ENCODE measurements at regions not wholly inside any gene's neighbourhood (a gene's known extent, or its start where the extent isn't known, plus 50 kb on each side); places are given as distances from the start of the nearest gene placed in this dataset.

- no peaks in the 10 kb centered on the region for H3K4me1 ChIP-seq (ENCODE audit: control insufficient read depth, insufficient read depth, low read length, poor library complexity, severe bottlenecking)
- Mint-ChIP-seq H3K4me3 (no peak overlapping the region), H3K9me3 (peaks cover 0 to 5% (median 3%) of the 10 kb centered on the region in 7 donors), H3K27ac (no peak overlapping the region), H3K27me3 (no peaks in the 10 kb centered on the region), H3K4me1 (peaks cover 0 to 2% (median 0%) of the 10 kb centered on the region in 4 donors), H3K36me3 (no peaks in the 10 kb centered on the region)
- no peaks in the 10 kb centered on the region for H3K36me3 ChIP-seq (ENCODE audit: control insufficient read depth, insufficient read depth, low read length)
- ATAC-seq (ENCODE audit: low read depth in 2 of 2) (peak in 1 of 2 donors; percentile 52), DNase-seq (peak in 1 of 3 donors; percentile 44)
- no peaks in the 10 kb centered on the region for H3K27me3 ChIP-seq (ENCODE audit: control insufficient read depth, insufficient read depth, low read length)
- no peak overlapping the region for H3K4me3 ChIP-seq (ENCODE audit: low read depth, low read length)
- no peaks in the 10 kb centered on the region for H3K9me3 ChIP-seq (ENCODE audit: control insufficient read depth in 2 of 2, low read length in 2 of 2)
- H3K27ac ChIP-seq (ENCODE audit: insufficient read depth, low read length, poor library complexity, severe bottlenecking): no peak overlapping the region
Measured at GRCh38 chr2:153235516-153235915, 243.0 kb downstream of the RPRM start.

- no peak overlapping the region for H3K4me3 ChIP-seq (ENCODE audit: low read depth, low read length)
- H3K27ac ChIP-seq (ENCODE audit: insufficient read depth, low read length, poor library complexity, severe bottlenecking): no peak overlapping the region
- no peak for DNase-seq
- peaks cover 0 to 2% (median 0%) of the 10 kb centered on the region in 4 donors for H3K4me1 Mint-ChIP-seq
- H3K4me3 Mint-ChIP-seq: no peak overlapping the region
- no peaks in the 10 kb centered on the region for H3K4me1 ChIP-seq (ENCODE audit: control insufficient read depth, insufficient read depth, low read length, poor library complexity, severe bottlenecking)
- no peaks in the 10 kb centered on the region for H3K36me3 Mint-ChIP-seq
- no peaks in the 10 kb centered on the region for H3K36me3 ChIP-seq (ENCODE audit: control insufficient read depth, insufficient read depth, low read length)
- H3K27ac Mint-ChIP-seq: no peak overlapping the region
- H3K27me3 Mint-ChIP-seq: no peaks in the 10 kb centered on the region
- peaks cover 0 to 6% (median 2%) of the 10 kb centered on the region in 7 donors for H3K9me3 Mint-ChIP-seq
- ATAC-seq (ENCODE audit: low read depth in 2 of 2): no peak
- H3K9me3 ChIP-seq (ENCODE audit: control insufficient read depth in 2 of 2, low read length in 2 of 2): no peaks in the 10 kb centered on the region
- H3K27me3 ChIP-seq (ENCODE audit: control insufficient read depth, insufficient read depth, low read length): no peaks in the 10 kb centered on the region
Measured at GRCh38 chr2:153232464-153232863, 246.1 kb downstream of the RPRM start.

- no peak for ATAC-seq (ENCODE audit: low read depth in 2 of 2)
- H3K27me3 Mint-ChIP-seq: no peaks in the 10 kb centered on the region
- no peak overlapping the region for H3K4me3 ChIP-seq (ENCODE audit: low read depth, low read length)
- no peaks in the 10 kb centered on the region for H3K9me3 ChIP-seq (ENCODE audit: control insufficient read depth in 2 of 2, low read length in 2 of 2)
- DNase-seq: no peak
- H3K36me3 ChIP-seq (ENCODE audit: control insufficient read depth, insufficient read depth, low read length): no peaks in the 10 kb centered on the region
- no peak overlapping the region for H3K27ac Mint-ChIP-seq
- no peaks in the 10 kb centered on the region for H3K4me1 ChIP-seq (ENCODE audit: control insufficient read depth, insufficient read depth, low read length, poor library complexity, severe bottlenecking)
- H3K4me1 Mint-ChIP-seq: peaks cover 0 to 2% (median 0%) of the 10 kb centered on the region in 4 donors
- H3K27ac ChIP-seq (ENCODE audit: insufficient read depth, low read length, poor library complexity, severe bottlenecking): no peak overlapping the region
- H3K36me3 Mint-ChIP-seq: peaks cover 3% of the 10 kb centered on the region
- peaks cover 0 to 8% (median 4%) of the 10 kb centered on the region in 7 donors for H3K9me3 Mint-ChIP-seq
- no peaks in the 10 kb centered on the region for H3K27me3 ChIP-seq (ENCODE audit: control insufficient read depth, insufficient read depth, low read length)
- H3K4me3 Mint-ChIP-seq: no peak overlapping the region
Measured at GRCh38 chr2:153230977-153231376, 247.6 kb downstream of the RPRM start.

DNA sequence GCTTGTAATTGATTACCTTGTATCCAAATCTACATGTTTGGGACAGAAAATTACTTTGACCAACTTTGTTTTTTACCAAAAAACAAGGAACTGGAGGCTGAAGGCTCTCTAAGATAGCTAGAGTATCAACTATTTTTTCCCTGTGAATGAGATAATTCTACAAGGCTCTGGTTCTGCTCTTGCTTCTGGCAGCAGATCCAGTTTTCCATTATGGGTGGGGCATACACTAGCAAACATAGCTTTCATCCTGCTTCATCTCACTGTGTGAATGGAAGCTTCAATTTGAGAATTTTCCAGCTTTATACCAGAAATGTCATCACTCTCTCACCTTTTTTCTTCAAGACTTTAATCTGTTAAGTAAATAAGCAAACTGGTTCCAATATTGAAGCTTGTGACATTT, 249.7 kb downstream of the RPRM start:
- Mint-ChIP-seq H3K4me1 (no peaks in the 10 kb centered on the region), H3K36me3 (peaks cover 3% of the 10 kb centered on the region), H3K27ac (no peak overlapping the region), H3K9me3 (peaks cover 3 to 10% (median 7%) of the 10 kb centered on the region in 7 donors), H3K27me3 (no peaks in the 10 kb centered on the region), H3K4me3 (no peak overlapping the region)
- no peak for DNase-seq
- Histone ChIP-seq H3K27me3 (ENCODE audit: control insufficient read depth, insufficient read depth, low read length) (no peaks in the 10 kb centered on the region), H3K4me3 (ENCODE audit: low read depth, low read length) (no peak overlapping the region), H3K4me1 (ENCODE audit: control insufficient read depth, insufficient read depth, low read length, poor library complexity, severe bottlenecking) (no peaks in the 10 kb centered on the region), H3K27ac (ENCODE audit: insufficient read depth, low read length, poor library complexity, severe bottlenecking) (no peak overlapping the region), H3K36me3 (ENCODE audit: control insufficient read depth, insufficient read depth, low read length) (no peaks in the 10 kb centered on the region), H3K9me3 (ENCODE audit: control insufficient read depth in 2 of 2, low read length in 2 of 2) (no peaks in the 10 kb centered on the region)
- ATAC-seq (ENCODE audit: low read depth in 2 of 2): no peak

DNA sequence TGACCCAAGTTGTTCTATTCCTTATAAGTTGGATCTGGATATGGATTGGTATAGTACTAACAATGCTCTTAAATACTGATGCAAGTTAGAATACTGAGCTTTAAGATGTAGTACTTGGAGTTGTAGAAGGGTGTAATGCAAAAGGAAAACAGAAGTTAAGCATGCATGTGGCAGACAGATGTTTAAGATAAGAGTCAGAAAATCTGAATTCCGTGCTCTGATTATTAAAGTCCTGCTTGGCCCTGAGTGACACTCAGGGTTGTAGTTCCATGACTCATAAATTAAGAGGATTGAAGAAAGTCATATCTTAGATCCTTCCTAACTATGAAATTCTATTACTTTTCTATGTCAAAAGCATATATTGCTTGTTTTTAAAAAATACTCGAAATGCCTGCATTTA, 250.6 kb downstream of the RPRM start:
- H3K4me1 Mint-ChIP-seq: no peaks in the 10 kb centered on the region
- H3K27me3 ChIP-seq (ENCODE audit: control insufficient read depth, insufficient read depth, low read length): no peaks in the 10 kb centered on the region
- no peaks in the 10 kb centered on the region for H3K4me1 ChIP-seq (ENCODE audit: control insufficient read depth, insufficient read depth, low read length, poor library complexity, severe bottlenecking)
- H3K4me3 Mint-ChIP-seq: no peak overlapping the region
- H3K9me3 Mint-ChIP-seq: peaks cover 3 to 10% (median 7%) of the 10 kb centered on the region in 7 donors
- no peaks in the 10 kb centered on the region for H3K36me3 ChIP-seq (ENCODE audit: control insufficient read depth, insufficient read depth, low read length)
- no peak overlapping the region for H3K27ac ChIP-seq (ENCODE audit: insufficient read depth, low read length, poor library complexity, severe bottlenecking)
- H3K27me3 Mint-ChIP-seq: no peaks in the 10 kb centered on the region
- H3K9me3 ChIP-seq (ENCODE audit: control insufficient read depth in 2 of 2, low read length in 2 of 2): no peaks in the 10 kb centered on the region
- H3K36me3 Mint-ChIP-seq: peaks cover 3% of the 10 kb centered on the region
- no peak overlapping the region for H3K4me3 ChIP-seq (ENCODE audit: low read depth, low read length)
- DNase-seq: no peak
- ATAC-seq (ENCODE audit: low read depth in 2 of 2): no peak
- H3K27ac Mint-ChIP-seq: no peak overlapping the region

DNA sequence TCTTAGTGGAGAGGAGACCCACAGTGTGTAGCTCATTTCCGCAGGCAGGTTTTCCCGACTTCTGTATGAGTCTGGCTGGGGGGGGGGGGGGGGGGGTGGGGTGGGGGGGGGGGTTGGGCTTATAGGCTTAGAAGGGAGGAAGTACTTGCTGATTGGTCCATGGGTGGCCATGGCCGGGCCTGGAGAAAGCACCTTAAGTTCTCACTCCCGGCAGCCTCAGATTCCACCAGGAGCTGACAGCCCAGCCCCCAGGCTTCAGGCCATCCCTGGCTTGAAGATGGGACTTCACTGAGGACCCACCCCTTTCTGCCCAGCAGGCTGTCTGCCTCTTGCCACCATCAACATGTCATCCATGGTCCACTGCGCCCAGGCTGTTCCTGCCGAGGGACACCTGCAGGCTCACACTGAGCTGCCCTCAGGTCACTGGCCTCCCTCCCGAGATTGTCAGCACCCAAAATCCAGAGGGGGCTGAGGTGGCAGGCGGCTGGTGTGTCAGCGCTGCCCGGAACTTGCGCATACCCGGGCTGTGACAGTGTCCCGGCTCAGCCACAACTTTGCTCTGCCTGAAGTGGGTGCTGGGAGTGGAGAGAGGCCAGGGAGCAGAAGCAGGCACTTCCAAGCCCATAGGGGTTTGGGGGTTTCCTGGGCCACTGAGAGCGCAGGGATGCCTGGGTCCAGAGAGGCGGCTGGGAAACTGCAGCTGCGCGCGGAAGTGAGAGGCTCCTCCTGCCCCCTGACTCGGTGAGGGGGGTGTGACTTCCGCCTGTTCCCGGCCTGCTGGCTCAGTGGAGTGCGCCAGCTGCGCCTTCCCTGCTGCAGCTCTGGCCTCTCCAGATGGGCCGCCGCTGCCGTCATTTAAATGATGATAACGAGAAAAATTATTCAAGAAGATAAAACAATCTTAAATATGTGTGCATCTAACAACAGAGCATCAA, 256.1 kb downstream of the RPRM start:
- DNase-seq (no peak), ATAC-seq (ENCODE audit: low read depth in 2 of 2) (no peak)
- Histone ChIP-seq H3K36me3 (ENCODE audit: control insufficient read depth, insufficient read depth, low read length) (no peaks in the 10 kb centered on the region), H3K9me3 (ENCODE audit: control insufficient read depth in 2 of 2, low read length in 2 of 2) (no peaks in the 10 kb centered on the region), H3K27me3 (ENCODE audit: control insufficient read depth, insufficient read depth, low read length) (no peaks in the 10 kb centered on the region), H3K4me3 (ENCODE audit: low read depth, low read length) (no peak overlapping the region), H3K4me1 (ENCODE audit: control insufficient read depth, insufficient read depth, low read length, poor library complexity, severe bottlenecking) (no peaks in the 10 kb centered on the region), H3K27ac (ENCODE audit: insufficient read depth, low read length, poor library complexity, severe bottlenecking) (no peak overlapping the region)
- no peaks in the 10 kb centered on the region for H3K4me1 Mint-ChIP-seq
- H3K9me3 Mint-ChIP-seq: peaks cover 3 to 15% (median 9%) of the 10 kb centered on the region in 7 donors
- peaks cover 6% of the 10 kb centered on the region for H3K27me3 Mint-ChIP-seq
- H3K4me3 Mint-ChIP-seq: no peak overlapping the region
- peaks cover 3% of the 10 kb centered on the region for H3K36me3 Mint-ChIP-seq
- H3K27ac Mint-ChIP-seq: no peak overlapping the region

DNA sequence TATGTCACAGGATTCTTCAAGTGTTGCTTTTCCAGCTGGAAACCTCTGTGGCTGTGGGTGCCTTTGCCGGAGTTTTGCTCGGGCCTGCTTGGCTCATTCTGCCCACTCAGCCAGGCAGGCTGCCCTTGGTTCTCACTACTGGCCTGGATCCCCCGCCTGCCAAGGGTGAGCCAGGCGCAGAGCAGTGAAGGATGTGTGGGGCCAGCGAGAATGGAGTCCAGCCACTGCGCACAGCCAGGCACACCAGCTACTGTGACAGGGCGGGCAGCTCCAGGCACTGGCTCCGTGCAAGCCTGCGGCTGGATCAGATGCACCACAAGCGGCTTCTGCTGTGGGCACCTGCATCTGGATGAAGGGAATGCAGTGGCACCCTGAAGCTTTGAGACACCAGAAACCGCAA, 257.1 kb downstream of the RPRM start:
- Mint-ChIP-seq H3K9me3 (peaks cover 2 to 15% (median 4%) of the 10 kb centered on the region in 7 donors), H3K27me3 (peaks cover 6% of the 10 kb centered on the region), H3K27ac (no peak overlapping the region), H3K4me3 (no peak overlapping the region), H3K4me1 (no peaks in the 10 kb centered on the region), H3K36me3 (no peaks in the 10 kb centered on the region)
- no peak overlapping the region for H3K27ac ChIP-seq (ENCODE audit: insufficient read depth, low read length, poor library complexity, severe bottlenecking)
- H3K4me3 ChIP-seq (ENCODE audit: low read depth, low read length): no peak overlapping the region
- H3K4me1 ChIP-seq (ENCODE audit: control insufficient read depth, insufficient read depth, low read length, poor library complexity, severe bottlenecking): no peaks in the 10 kb centered on the region
- H3K27me3 ChIP-seq (ENCODE audit: control insufficient read depth, insufficient read depth, low read length): no peaks in the 10 kb centered on the region
- H3K9me3 ChIP-seq (ENCODE audit: control insufficient read depth in 2 of 2, low read length in 2 of 2): no peaks in the 10 kb centered on the region
- H3K36me3 ChIP-seq (ENCODE audit: control insufficient read depth, insufficient read depth, low read length): no peaks in the 10 kb centered on the region
- no peak for DNase-seq
- no peak for ATAC-seq (ENCODE audit: low read depth in 2 of 2)

GRCh38 chr2:153221087-153221486, 257.5 kb downstream of the RPRM start:
- no peak overlapping the region for H3K4me3 Mint-ChIP-seq
- H3K4me3 ChIP-seq (ENCODE audit: low read depth, low read length): no peak overlapping the region
- ATAC-seq (ENCODE audit: low read depth in 2 of 2) (no peak), DNase-seq (no peak)
- H3K27me3 Mint-ChIP-seq: peaks cover 6% of the 10 kb centered on the region
- no peaks in the 10 kb centered on the region for H3K4me1 ChIP-seq (ENCODE audit: control insufficient read depth, insufficient read depth, low read length, poor library complexity, severe bottlenecking)
- H3K36me3 ChIP-seq (ENCODE audit: control insufficient read depth, insufficient read depth, low read length): no peaks in the 10 kb centered on the region
- no peaks in the 10 kb centered on the region for H3K36me3 Mint-ChIP-seq
- H3K27ac Mint-ChIP-seq: no peak overlapping the region
- H3K27me3 ChIP-seq (ENCODE audit: control insufficient read depth, insufficient read depth, low read length): no peaks in the 10 kb centered on the region
- H3K9me3 Mint-ChIP-seq: peaks cover 2 to 15% (median 4%) of the 10 kb centered on the region in 7 donors
- no peaks in the 10 kb centered on the region for H3K9me3 ChIP-seq (ENCODE audit: control insufficient read depth in 2 of 2, low read length in 2 of 2)
- no peak overlapping the region for H3K27ac ChIP-seq (ENCODE audit: insufficient read depth, low read length, poor library complexity, severe bottlenecking)
- H3K4me1 Mint-ChIP-seq: no peaks in the 10 kb centered on the region

Measured in CD4-positive, CD25-positive, alpha-beta regulatory T cell (primary cell).